ENCODE measurements at regions not wholly inside any gene's neighbourhood (a gene's known extent, or its start where the extent isn't known, plus 50 kb on each side); places are given as distances from the start of the nearest gene placed in this dataset.

- ChIA-PET CTCF (interaction anchor here (0.6 to 2.5 kb wide), 9 partner anchors 8 to 1096 kb away, joined by 3 to 28 read pairs (median 3); no protein-coding TSS in a partner anchor), POLR2A (no interaction called here)
- no peaks in the 10 kb centered on the region for H3K4me1 ChIP-seq (ENCODE audit: control insufficient read depth, extremely low read depth, insufficient read depth, low read length)
- BruUV-seq (replicated peaks), result no TSS peak
- no peak overlapping the region for H2AFZ ChIP-seq (ENCODE audit: low read depth, low read length)
- no peaks in the 10 kb centered on the region for H3K79me2 ChIP-seq (ENCODE audit: control insufficient read depth, insufficient read depth, low read length)
- FAIRE-seq, result peak; percentile 80
- DNase-seq (ENCODE audit: low read depth, low spot score), result peak; percentile 47
- H3K9me3 ChIP-seq (replicated peaks; ENCODE audit: control insufficient read depth, insufficient read depth, low read length), result no peaks in the 10 kb centered on the region
- no peak overlapping the region for H3K9ac ChIP-seq (replicated peaks; ENCODE audit: extremely low read depth, insufficient read depth, low read length)
- intact Hi-C loops (cut with micrococcal nuclease) (loop anchor here (1.0 to 10.0 kb wide), 7 partner anchors 171 to 1092 kb away; no protein-coding TSS in a partner anchor), dilution Hi-C loops (cut with MboI; ENCODE audit: extremely low pct_ligation_motif_present, low sequenced_read_pairs) (no loop called here)
- no peak for TF ChIP-seq FOS (IDR thresholded peaks at IDR 0.05; ENCODE audit: borderline replicate concordance, insufficient read depth, low read length)
- peak; percentile 42 to 64 for TF ChIP-seq CTCF (IDR thresholded peaks at IDR 0.05; ENCODE audit: extremely low read depth in 1 of 2, insufficient read depth in 1 of 2, low read depth in 1 of 2, low read length in 2 of 2)
- H3K36me3 ChIP-seq (ENCODE audit: control insufficient read depth in 2 of 2, extremely low read depth in 1 of 2, insufficient read depth in 2 of 2, low read length in 2 of 2), result no peaks in the 10 kb centered on the region
- H3K27ac ChIP-seq (ENCODE audit: insufficient read depth, low read depth, low read length), result no peak overlapping the region
- H3K4me3 ChIP-seq (replicated peaks in 1 of 3; ENCODE audit: insufficient read depth in 1 of 3, low read depth in 1 of 3, low read length in 3 of 3), result no peak overlapping the region
- no peaks in the 10 kb centered on the region for H3K9me1 ChIP-seq (replicated peaks; ENCODE audit: control insufficient read depth, extremely low read depth, insufficient read depth, low read length)
- no peaks in the 10 kb centered on the region for H3K27me3 ChIP-seq (ENCODE audit: control insufficient read depth in 2 of 2, insufficient read depth in 2 of 2, low read length in 2 of 2)
- no peak overlapping the region for H3K4me2 ChIP-seq (ENCODE audit: insufficient read depth, low read length)
- no peaks in the 10 kb centered on the region for H4K20me1 ChIP-seq (replicated peaks; ENCODE audit: control insufficient read depth, extremely low read depth, insufficient read depth, low read length)
Measured at GRCh38 chr10:58952747-58953466, 223.5 kb upstream of the PHYHIPL start.

GRCh38 chr10:58954178-58954577, 222.3 kb upstream of the PHYHIPL start:
- Histone ChIP-seq H3K9me1 (replicated peaks; ENCODE audit: control insufficient read depth, extremely low read depth, insufficient read depth, low read length) (no peaks in the 10 kb centered on the region), H4K20me1 (replicated peaks; ENCODE audit: control insufficient read depth, extremely low read depth, insufficient read depth, low read length) (no peaks in the 10 kb centered on the region), H3K27me3 (ENCODE audit: control insufficient read depth in 2 of 2, insufficient read depth in 2 of 2, low read length in 2 of 2) (no peaks in the 10 kb centered on the region), H3K27ac (ENCODE audit: insufficient read depth, low read depth, low read length) (no peak overlapping the region), H3K4me2 (ENCODE audit: insufficient read depth, low read length) (no peak overlapping the region), H3K4me3 (replicated peaks in 1 of 3; ENCODE audit: insufficient read depth in 1 of 3, low read depth in 1 of 3, low read length in 3 of 3) (no peak overlapping the region), H2AFZ (ENCODE audit: low read depth, low read length) (no peak overlapping the region), H3K36me3 (ENCODE audit: control insufficient read depth in 2 of 2, extremely low read depth in 1 of 2, insufficient read depth in 2 of 2, low read length in 2 of 2) (no peaks in the 10 kb centered on the region), H3K4me1 (ENCODE audit: control insufficient read depth, extremely low read depth, insufficient read depth, low read length) (no peaks in the 10 kb centered on the region), H3K9me3 (replicated peaks; ENCODE audit: control insufficient read depth, insufficient read depth, low read length) (no peaks in the 10 kb centered on the region), H3K79me2 (ENCODE audit: control insufficient read depth, insufficient read depth, low read length) (no peaks in the 10 kb centered on the region), H3K9ac (replicated peaks; ENCODE audit: extremely low read depth, insufficient read depth, low read length) (no peak overlapping the region)
- CTCF ChIA-PET, result no interaction called here
- no peak for DNase-seq (ENCODE audit: low read depth, low spot score)
- TF ChIP-seq MAX (IDR thresholded peaks at IDR 0.05; ENCODE audit: insufficient read depth, insufficient read length) (no peak), CTCF (IDR thresholded peaks at IDR 0.05; ENCODE audit: extremely low read depth in 1 of 2, insufficient read depth in 1 of 2, low read depth in 1 of 2, low read length in 2 of 2) (no peak), MYC (IDR thresholded peaks at IDR 0.05; ENCODE audit: low read depth, low read length) (no peak), POLR2A (IDR thresholded peaks at IDR 0.05; ENCODE audit: low read depth, low read length) (no peak), EZH2 (IDR thresholded peaks at IDR 0.05; ENCODE audit: borderline replicate concordance, low read depth, low read length, severe bottlenecking) (no peak), GATA2 (IDR thresholded peaks at IDR 0.05; ENCODE audit: insufficient read depth, insufficient read length, low read depth, low read length) (no peak), POLR2AphosphoS5 (IDR thresholded peaks at IDR 0.05; ENCODE audit: insufficient read depth, low read depth, low read length) (no peak), JUN (IDR thresholded peaks at IDR 0.05; ENCODE audit: borderline replicate concordance, insufficient read depth, insufficient read length, low read depth) (no peak), FOS (IDR thresholded peaks at IDR 0.05; ENCODE audit: borderline replicate concordance, insufficient read depth, low read length) (no peak)
- no TSS peak for BruUV-seq (replicated peaks)
- FAIRE-seq, result no peak
- dilution Hi-C loops (cut with MboI; ENCODE audit: extremely low pct_ligation_motif_present, low sequenced_read_pairs) (no loop called here), intact Hi-C loops (cut with micrococcal nuclease) (loop anchor here (5.0 to 10.0 kb wide), 3 partner anchors 278 to 1091 kb away; no protein-coding TSS in a partner anchor)
- POLR2A ChIA-PET, result no interaction called here

Data from endothelial cell of umbilical vein (primary cell).